IMR-90 (cell line): ENCODE measurements at regions not wholly inside any gene's neighbourhood (a gene's known extent, or its start where the extent isn't known, plus 50 kb on each side); places are given as distances from the start of the nearest gene placed in this dataset.

Experiments used
- ATAC-seq: fragments of 200-7000 bp; cut with Tn5 transposase; 2 replicates; pipeline ENCODE4 v1.9.1; 2020; ENCODE audit warnings: low read depth, mild to moderate bottlenecking, moderate library complexity
- BruUV-seq: library from RNA; stranded (reverse); fragments of 400-500 nt; replicated peaks from 2 replicates; lab custom pipeline; 2021; lab: Mats Ljungman, UMichigan
- CTCF ChIA-PET: fragments of 300-600 bp; formaldehyde crosslinking; extraction: SDS; loops from one replicate; lab custom pipeline; 2021; ENCODE audit warnings: antibody characterized with exemption; lab: Yijun Ruan, JAX
- POLR2A ChIA-PET: fragments of 300-600 bp; sonication (Branson Sonifier 250); formaldehyde crosslinking; loops from one replicate; lab custom pipeline; 2022; ENCODE audit warnings: antibody characterized with exemption; ENCODE audit not compliant: unreplicated experiment; lab: Charles Lee
- DNase-seq: peaks from one replicate; pipeline ENCODE4 v3.0.0; 2013
- H2AFZ ChIP-seq: replicated peaks from 2 replicates; pipeline ENCODE3; 2013; ENCODE audit warnings: low read length, mild to moderate bottlenecking; ENCODE audit not compliant: poor library complexity
- H2AK5ac ChIP-seq: 2 replicates; pipeline ENCODE4 v1.6.1; 2013; ENCODE audit warnings: low read depth, low read length, inconsistent platforms
- H2AK9ac ChIP-seq: replicated peaks from 2 replicates; pipeline ENCODE3; 2013; ENCODE audit warnings: mild to moderate bottlenecking, low read depth, low read length, moderate library complexity; ENCODE audit not compliant: poor library complexity
- H2BK120ac ChIP-seq: 2 replicates; pipeline ENCODE4 v1.6.1; 2013; ENCODE audit warnings: low read depth, low read length, inconsistent platforms
- H2BK15ac ChIP-seq: 3 replicates; pipeline ENCODE4 v1.6.1; 2013; ENCODE audit warnings: low read depth, low read length, inconsistent platforms
- H2BK20ac ChIP-seq: 2 replicates; pipeline ENCODE4 v1.6.1; 2013; ENCODE audit warnings: low read depth, mild to moderate bottlenecking, inconsistent platforms, low read length, moderate library complexity
- H2BK5ac ChIP-seq: 2 replicates; pipeline ENCODE4 v1.6.1; 2013; ENCODE audit warnings: mild to moderate bottlenecking, low read depth, low read length, inconsistent platforms; ENCODE audit not compliant: poor library complexity, severe bottlenecking
- H3K14ac ChIP-seq: replicated peaks from 2 replicates; pipeline ENCODE4 v1.6.1; 2013; ENCODE audit warnings: low read depth, low read length, inconsistent platforms
- H3K18ac ChIP-seq: 2 replicates; pipeline ENCODE4 v1.6.1; 2013; ENCODE audit warnings: low read depth, low read length, control low read depth
- H3K23ac ChIP-seq: 2 replicates; pipeline ENCODE4 v1.6.1; 2013; ENCODE audit warnings: low read depth, low read length, inconsistent platforms
- H3K27ac ChIP-seq: 2 replicates; pipeline ENCODE4 v1.5.1; 2013; ENCODE audit warnings: mild to moderate bottlenecking, control low read depth, low read length; ENCODE audit not compliant: insufficient read depth
- H3K27me3 ChIP-seq: 2 replicates; pipeline ENCODE4 v1.6.1; 2013; ENCODE audit warnings: low read length; ENCODE audit not compliant: control insufficient read depth, insufficient read depth
- H3K36me3 ChIP-seq: 2 replicates; pipeline ENCODE4 v1.6.1; 2013; ENCODE audit warnings: low read length, mixed read lengths; ENCODE audit not compliant: control insufficient read depth, insufficient read depth
- H3K4ac ChIP-seq: 2 replicates; pipeline ENCODE4 v1.6.1; 2013; ENCODE audit warnings: low read depth, low read length, inconsistent platforms
- H3K4me1 ChIP-seq: 2 replicates; pipeline ENCODE4 v1.6.1; 2013; ENCODE audit warnings: low read length, mixed read lengths; ENCODE audit not compliant: control insufficient read depth, insufficient read depth
- H3K4me2 ChIP-seq: 2 replicates; pipeline ENCODE4 v1.6.1; 2013; ENCODE audit warnings: low read depth, mild to moderate bottlenecking, control low read depth, low read length, moderate library complexity
- H3K4me3 ChIP-seq: 2 replicates; pipeline ENCODE4 v1.5.1; 2013; ENCODE audit warnings: low read depth, mild to moderate bottlenecking, control low read depth, low read length, moderate library complexity; ENCODE audit not compliant: insufficient read depth
- H3K56ac ChIP-seq: 2 replicates; pipeline ENCODE4 v1.6.1; 2013; ENCODE audit warnings: low read length, inconsistent platforms; ENCODE audit not compliant: insufficient read depth; ENCODE audit errors: extremely low read depth
- H3K79me1 ChIP-seq, 2 experiments: 2 replicates each; pipeline ENCODE4 v1.6.1; 2013; ENCODE audit warnings: low read length in 2 of 2, inconsistent platforms in 1 of 2, low read depth in 1 of 2
- H3K9ac ChIP-seq: 2 replicates; pipeline ENCODE4 v1.6.1; 2013; ENCODE audit warnings: low read depth, low read length, control low read depth
- H3K9me1 ChIP-seq: 2 replicates; pipeline ENCODE4 v1.6.1; 2013; ENCODE audit warnings: low read length, inconsistent platforms; ENCODE audit not compliant: insufficient read depth
- H3K9me3 ChIP-seq: 2 replicates; pipeline ENCODE4 v1.6.1; 2013; ENCODE audit warnings: low read length; ENCODE audit not compliant: control insufficient read depth, insufficient read depth
- H4K20me1 ChIP-seq: 2 replicates; pipeline ENCODE4 v1.6.1; 2013; ENCODE audit warnings: low read length, inconsistent platforms; ENCODE audit not compliant: insufficient read depth
- H4K5ac ChIP-seq: 2 replicates; pipeline ENCODE4 v1.6.1; 2013; ENCODE audit warnings: mild to moderate bottlenecking, low read depth, low read length, control low read depth
- H4K8ac ChIP-seq, 2 experiments: 2 replicates each; pipeline ENCODE4 v1.6.1; 2013; ENCODE audit warnings: low read depth in 2 of 2, low read length in 2 of 2, control low read depth in 1 of 2, inconsistent platforms in 1 of 2
- H4K91ac ChIP-seq: 2 replicates; pipeline ENCODE4 v1.6.1; 2013; ENCODE audit warnings: low read depth, low read length, inconsistent platforms; ENCODE audit not compliant: insufficient read depth
- BHLHE40 ChIP-seq: fragments of 150-350 bp; IDR thresholded peaks from 2 replicates; pipeline ENCODE4 v1.6.1; 2016; ENCODE audit warnings: mild to moderate bottlenecking, low read depth, low read length
- RAD21 ChIP-seq: IDR thresholded peaks from 2 replicates; pipeline ENCODE4 v1.6.1; 2012; ENCODE audit warnings: low read length, improper control_type of control experiment
- RCOR1 ChIP-seq: IDR thresholded peaks from 2 replicates; pipeline ENCODE4 v1.6.1; 2012; ENCODE audit warnings: mild to moderate bottlenecking, low read length, improper control_type of control experiment; ENCODE audit not compliant: insufficient replicate concordance
- SMC3 ChIP-seq: fragments of 150-350 bp; IDR thresholded peaks from 2 replicates; pipeline ENCODE4 v1.6.1; 2016; ENCODE audit warnings: low read depth, mild to moderate bottlenecking, antibody characterized with exemption, low read length, moderate library complexity
- WGBS, 2 experiments: methylation state at CpG; one replicate each; pipeline versions ENCODE4 v1.1.5 to v1.1.7; 2013; ENCODE audit warnings: missing lambda C conversion rate in 2 of 2; ENCODE audit not compliant: insufficient read length in 1 of 2; ENCODE audit errors: extremely low coverage in 2 of 2; 5-methylcytosine and 5-hydroxymethylcytosine counted together
- dilution Hi-C: fragments of 300-500 bp; cut with HindIII; formaldehyde crosslinking; loops from one replicate; pipeline ENCODE4 v1.14.3; 2018; ENCODE audit warnings: low sequenced_read_pairs; ENCODE audit not compliant: unreplicated experiment
- in situ Hi-C: fragments of 300-500 bp; cut with MboI; formaldehyde crosslinking; loops from 3 replicates; pipeline ENCODE4 v1.14.3; 2019; ENCODE audit warnings: low sequenced_read_pairs, inconsistent platforms, mixed read lengths
- intact Hi-C: fragments of 100-400 bp; cut with micrococcal nuclease; formaldehyde crosslinking; loops from 2 replicates; pipeline ENCODE4 v1.10.0; 2022
- TF ChIP-seq, protein P1 (sequence below): fragments of 150-350 bp; IDR thresholded peaks from 2 replicates; pipeline ENCODE4 v1.6.1; 2016; ENCODE audit warnings: low read depth, mild to moderate bottlenecking, low read length, moderate library complexity, borderline replicate concordance
- TF ChIP-seq, protein P2 (sequence below): conservative IDR thresholded peaks from 2 replicates; pipeline ENCODE4 v1.5.1; 2012; ENCODE audit warnings: mild to moderate bottlenecking, low read depth, low read length, improper control_type of control experiment

DNA sequence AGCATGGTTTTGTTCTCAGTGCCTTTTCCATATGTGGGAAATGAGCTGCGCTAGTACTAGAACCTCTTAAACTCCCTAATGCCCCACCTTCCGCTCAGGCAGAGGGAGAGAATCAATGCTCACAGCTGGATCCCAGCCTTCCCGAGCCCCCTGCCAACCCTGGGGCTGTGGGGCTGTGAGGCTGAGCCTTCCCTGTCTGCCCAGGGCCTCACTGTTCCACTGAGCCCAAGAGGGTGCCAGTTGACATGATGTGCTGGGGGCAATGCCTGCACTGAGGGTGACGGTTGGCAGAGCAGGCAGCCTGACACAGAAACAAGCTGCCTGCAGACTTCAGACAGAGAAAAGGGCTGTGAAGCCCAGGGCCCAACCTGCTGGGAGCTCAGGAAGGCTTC, 602.4 kb upstream of the RAB6C start:
- Histone ChIP-seq H3K9me3 (peaks cover 36% of the 10 kb centered on the region), H3K4me2 (no peak overlapping the region), H4K20me1 (no peaks in the 10 kb centered on the region), H2AK9ac (no peak overlapping the region), H2AK5ac (no peak overlapping the region), H2AFZ (no peak overlapping the region), H3K14ac (no peak overlapping the region), H3K56ac (no peak overlapping the region), H3K9me1 (no peaks in the 10 kb centered on the region), H2BK15ac (no peak overlapping the region), H4K91ac (no peak overlapping the region), H3K4ac (no peak overlapping the region), H3K4me1 (no peaks in the 10 kb centered on the region), H3K4me3 (no peak overlapping the region), H4K8ac (no peak overlapping the region), H3K79me1 (no peaks in the 10 kb centered on the region), H2BK120ac (no peak overlapping the region), H3K9ac (no peak overlapping the region), H3K27ac (no peak overlapping the region), H3K23ac (no peak overlapping the region), H2BK5ac (no peak overlapping the region), H3K18ac (no peak overlapping the region), H3K36me3 (no peaks in the 10 kb centered on the region), H3K27me3 (no peaks in the 10 kb centered on the region), H2BK20ac (no peak overlapping the region), H4K5ac (no peak overlapping the region)
- no peak for ATAC-seq
- dilution Hi-C loops (no loop called here), intact Hi-C loops (no loop called here), in situ Hi-C loops (no loop called here)
- TF ChIP-seq, protein P1, sequence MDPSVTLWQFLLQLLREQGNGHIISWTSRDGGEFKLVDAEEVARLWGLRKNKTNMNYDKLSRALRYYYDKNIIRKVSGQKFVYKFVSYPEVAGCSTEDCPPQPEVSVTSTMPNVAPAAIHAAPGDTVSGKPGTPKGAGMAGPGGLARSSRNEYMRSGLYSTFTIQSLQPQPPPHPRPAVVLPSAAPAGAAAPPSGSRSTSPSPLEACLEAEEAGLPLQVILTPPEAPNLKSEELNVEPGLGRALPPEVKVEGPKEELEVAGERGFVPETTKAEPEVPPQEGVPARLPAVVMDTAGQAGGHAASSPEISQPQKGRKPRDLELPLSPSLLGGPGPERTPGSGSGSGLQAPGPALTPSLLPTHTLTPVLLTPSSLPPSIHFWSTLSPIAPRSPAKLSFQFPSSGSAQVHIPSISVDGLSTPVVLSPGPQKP: no peak
- TF ChIP-seq BHLHE40 (no peak), RCOR1 (no peak), SMC3 (no peak), RAD21 (no peak)
- TF ChIP-seq, protein P2, sequence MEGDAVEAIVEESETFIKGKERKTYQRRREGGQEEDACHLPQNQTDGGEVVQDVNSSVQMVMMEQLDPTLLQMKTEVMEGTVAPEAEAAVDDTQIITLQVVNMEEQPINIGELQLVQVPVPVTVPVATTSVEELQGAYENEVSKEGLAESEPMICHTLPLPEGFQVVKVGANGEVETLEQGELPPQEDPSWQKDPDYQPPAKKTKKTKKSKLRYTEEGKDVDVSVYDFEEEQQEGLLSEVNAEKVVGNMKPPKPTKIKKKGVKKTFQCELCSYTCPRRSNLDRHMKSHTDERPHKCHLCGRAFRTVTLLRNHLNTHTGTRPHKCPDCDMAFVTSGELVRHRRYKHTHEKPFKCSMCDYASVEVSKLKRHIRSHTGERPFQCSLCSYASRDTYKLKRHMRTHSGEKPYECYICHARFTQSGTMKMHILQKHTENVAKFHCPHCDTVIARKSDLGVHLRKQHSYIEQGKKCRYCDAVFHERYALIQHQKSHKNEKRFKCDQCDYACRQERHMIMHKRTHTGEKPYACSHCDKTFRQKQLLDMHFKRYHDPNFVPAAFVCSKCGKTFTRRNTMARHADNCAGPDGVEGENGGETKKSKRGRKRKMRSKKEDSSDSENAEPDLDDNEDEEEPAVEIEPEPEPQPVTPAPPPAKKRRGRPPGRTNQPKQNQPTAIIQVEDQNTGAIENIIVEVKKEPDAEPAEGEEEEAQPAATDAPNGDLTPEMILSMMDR: no peak
- 20% methylated on average over 1 of the region's 4 CpGs; no CpG with 5 or more reads in 1 of the 2 experiments for WGBS, 2 experiments
- BruUV-seq: no TSS peak
- no peak for DNase-seq
- POLR2A ChIA-PET: no interaction called here
- CTCF ChIA-PET: no interaction called here
